ENCODE measurements at regions not wholly inside any gene's neighbourhood (a gene's known extent, or its start where the extent isn't known, plus 50 kb on each side); places are given as distances from the start of the nearest gene placed in this dataset.

DNA sequence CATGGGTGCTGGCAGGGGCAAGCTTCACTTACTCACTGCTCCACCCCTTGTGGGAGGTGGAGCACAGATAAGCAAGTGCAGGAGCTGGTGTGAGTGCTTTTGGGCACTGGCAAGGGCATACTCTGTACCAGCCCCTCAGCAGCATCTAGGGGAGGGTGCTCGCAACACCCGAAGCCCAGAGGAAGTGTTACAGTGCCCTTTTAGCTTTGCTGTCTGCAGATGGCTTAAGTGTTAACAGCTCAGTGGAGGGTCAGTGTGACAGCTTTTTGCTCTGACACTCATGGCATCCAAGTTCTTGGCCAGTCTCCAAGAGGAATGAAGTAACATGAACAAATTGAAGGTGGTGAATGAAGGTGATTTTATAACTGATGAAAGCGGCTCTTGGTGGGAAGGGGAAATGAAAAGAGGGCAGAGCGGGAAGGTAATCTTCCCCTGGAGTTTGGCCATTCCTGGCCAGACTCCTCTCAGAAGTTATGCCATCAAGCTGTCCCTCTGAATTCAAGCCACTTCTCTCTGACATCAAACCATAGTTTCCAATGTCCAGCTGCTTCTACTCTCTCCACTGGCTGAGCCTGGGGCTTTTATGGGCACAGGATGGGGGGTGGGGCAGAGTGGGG lies 862.5 kb downstream of the KCNMA1 start:
- no peak overlapping the region for H2BK12ac ChIP-seq (ENCODE audit: low read length)
- no peak overlapping the region for H3K14ac ChIP-seq (ENCODE audit: low read length)
- H3K23ac ChIP-seq (ENCODE audit: low read length), result no peak overlapping the region

DNA sequence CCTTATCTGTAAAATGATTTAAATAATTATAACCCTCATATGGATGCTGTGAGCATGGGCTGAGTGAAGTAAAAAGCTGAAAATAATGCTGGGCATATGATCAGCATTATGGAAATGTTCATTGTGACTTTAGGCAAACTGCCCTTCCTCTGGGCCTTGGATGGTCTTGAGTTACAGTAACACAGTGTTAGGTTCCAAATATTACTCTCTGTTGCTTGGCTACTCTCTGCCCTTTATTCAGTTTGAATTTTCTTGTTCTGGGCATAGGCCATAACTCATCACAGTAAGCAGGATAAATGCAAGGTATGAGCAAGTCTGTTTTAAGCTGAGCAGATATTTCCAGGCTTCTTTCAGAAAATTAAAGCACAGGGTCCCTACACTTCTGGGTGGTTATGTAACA lies 868.0 kb downstream of the KCNMA1 start:
- Histone ChIP-seq H2AFZ (ENCODE audit: insufficient read depth, low read length, poor library complexity) (no peak overlapping the region), H2AK5ac (ENCODE audit: low read length) (no peak overlapping the region), H3K9ac (ENCODE audit: low read length) (no peak overlapping the region), H3K79me1 (ENCODE audit: low read length) (no peaks in the 10 kb centered on the region), H3K4ac (ENCODE audit: low read depth, low read length) (no peak overlapping the region), H3K4me1 (ENCODE audit: control insufficient read depth in 1 of 2, insufficient read depth in 2 of 2, low read length in 2 of 2) (no peaks in the 10 kb centered on the region), H4K8ac (ENCODE audit: low read depth, low read length) (no peak overlapping the region), H3K79me2 (ENCODE audit: control insufficient read depth, insufficient read depth, low read length, poor library complexity) (no peaks in the 10 kb centered on the region), H3K23ac (ENCODE audit: low read length) (no peak overlapping the region), H3K9me3 (ENCODE audit: insufficient read depth, low read depth, low read length) (no peaks in the 10 kb centered on the region), H3K36me3 (ENCODE audit: control insufficient read depth in 1 of 2, insufficient read depth in 2 of 2, low read length in 2 of 2) (no peaks in the 10 kb centered on the region), H3K4me3 (ENCODE audit: low read depth, low read length) (no peak overlapping the region), H3K18ac (ENCODE audit: low read length) (no peak overlapping the region), H3K4me2 (ENCODE audit: low read length) (no peak overlapping the region), H2BK5ac (ENCODE audit: low read depth, low read length, poor library complexity) (no peak overlapping the region), H4K91ac (ENCODE audit: low read depth, low read length) (no peak overlapping the region), H2BK12ac (ENCODE audit: low read length) (no peak overlapping the region), H3K27ac (ENCODE audit: low read depth, low read length) (no peak overlapping the region), H3K14ac (ENCODE audit: low read length) (no peak overlapping the region), H4K12ac (ENCODE audit: low read depth, low read length) (no peak overlapping the region), H2BK120ac (ENCODE audit: insufficient read depth, low read length, poor library complexity) (no peak overlapping the region), H3K27me3 (ENCODE audit: insufficient read depth, low read length) (no peaks in the 10 kb centered on the region)
- DNase-seq, result no peak

More for the DNA sequence above, 862.5 kb downstream of the KCNMA1 start:
- Histone ChIP-seq H2BK5ac (ENCODE audit: low read depth, low read length, poor library complexity) (no peak overlapping the region), H3K79me1 (ENCODE audit: low read length) (no peaks in the 10 kb centered on the region), H3K27ac (ENCODE audit: low read depth, low read length) (no peak overlapping the region), H3K79me2 (ENCODE audit: control insufficient read depth, insufficient read depth, low read length, poor library complexity) (no peaks in the 10 kb centered on the region), H3K27me3 (ENCODE audit: insufficient read depth, low read length) (no peaks in the 10 kb centered on the region), H3K9ac (ENCODE audit: low read length) (no peak overlapping the region), H2BK120ac (ENCODE audit: insufficient read depth, low read length, poor library complexity) (no peak overlapping the region), H3K4me1 (ENCODE audit: control insufficient read depth in 1 of 2, insufficient read depth in 2 of 2, low read length in 2 of 2) (no peaks in the 10 kb centered on the region), H2AFZ (ENCODE audit: insufficient read depth, low read length, poor library complexity) (no peak overlapping the region), H4K12ac (ENCODE audit: low read depth, low read length) (no peak overlapping the region), H4K8ac (ENCODE audit: low read depth, low read length) (no peak overlapping the region), H3K36me3 (ENCODE audit: control insufficient read depth in 1 of 2, insufficient read depth in 2 of 2, low read length in 2 of 2) (no peaks in the 10 kb centered on the region), H3K18ac (ENCODE audit: low read length) (no peak overlapping the region), H4K91ac (ENCODE audit: low read depth, low read length) (no peak overlapping the region), H3K4me3 (ENCODE audit: low read depth, low read length) (no peak overlapping the region), H2AK5ac (ENCODE audit: low read length) (no peak overlapping the region), H3K4me2 (ENCODE audit: low read length) (no peak overlapping the region), H3K9me3 (ENCODE audit: insufficient read depth, low read depth, low read length) (no peaks in the 10 kb centered on the region), H3K4ac (ENCODE audit: low read depth, low read length) (no peak overlapping the region)
- DNase-seq, result no peak
- no CpG with 5 or more reads among the region's 4 CpGs for WGBS (ENCODE audit: extremely low coverage, insufficient coverage, insufficient read length)

DNA sequence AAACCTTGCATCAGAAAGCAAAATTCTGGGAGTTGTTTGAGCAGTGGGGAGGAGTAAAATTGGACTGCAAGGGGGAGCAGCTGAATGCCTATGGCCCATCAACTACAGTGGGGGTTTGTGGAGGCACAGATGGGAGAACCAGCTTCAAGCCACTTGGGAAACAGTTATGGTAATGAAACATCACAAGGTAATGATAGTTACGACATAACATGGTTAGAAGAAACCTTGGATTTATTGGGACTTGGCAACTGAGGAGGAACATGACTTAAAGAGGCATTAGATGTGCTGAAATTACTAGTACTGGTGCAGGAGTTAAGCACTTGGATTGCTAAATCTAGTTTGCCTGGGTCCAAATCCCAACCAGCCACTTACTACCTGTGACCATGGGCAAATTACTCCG lies 868.4 kb downstream of the KCNMA1 start:
- Histone ChIP-seq H3K14ac (ENCODE audit: low read length) (no peak overlapping the region), H2BK120ac (ENCODE audit: insufficient read depth, low read length, poor library complexity) (no peak overlapping the region), H4K91ac (ENCODE audit: low read depth, low read length) (no peak overlapping the region), H3K4me1 (ENCODE audit: control insufficient read depth in 1 of 2, insufficient read depth in 2 of 2, low read length in 2 of 2) (no peaks in the 10 kb centered on the region), H2AK5ac (ENCODE audit: low read length) (no peak overlapping the region), H3K4ac (ENCODE audit: low read depth, low read length) (no peak overlapping the region), H2BK12ac (ENCODE audit: low read length) (no peak overlapping the region), H3K27ac (ENCODE audit: low read depth, low read length) (no peak overlapping the region), H4K8ac (ENCODE audit: low read depth, low read length) (no peak overlapping the region), H3K9ac (ENCODE audit: low read length) (no peak overlapping the region), H3K23ac (ENCODE audit: low read length) (no peak overlapping the region), H3K79me2 (ENCODE audit: control insufficient read depth, insufficient read depth, low read length, poor library complexity) (no peaks in the 10 kb centered on the region), H3K36me3 (ENCODE audit: control insufficient read depth in 1 of 2, insufficient read depth in 2 of 2, low read length in 2 of 2) (no peaks in the 10 kb centered on the region), H3K4me3 (ENCODE audit: low read depth, low read length) (no peak overlapping the region), H3K9me3 (ENCODE audit: insufficient read depth, low read depth, low read length) (no peaks in the 10 kb centered on the region), H2BK5ac (ENCODE audit: low read depth, low read length, poor library complexity) (no peak overlapping the region), H3K79me1 (ENCODE audit: low read length) (no peaks in the 10 kb centered on the region), H4K12ac (ENCODE audit: low read depth, low read length) (no peak overlapping the region), H2AFZ (ENCODE audit: insufficient read depth, low read length, poor library complexity) (no peak overlapping the region), H3K18ac (ENCODE audit: low read length) (no peak overlapping the region), H3K27me3 (ENCODE audit: insufficient read depth, low read length) (no peaks in the 10 kb centered on the region), H3K4me2 (ENCODE audit: low read length) (no peak overlapping the region)
- no CpG with 5 or more reads among the region's 2 CpGs for WGBS (ENCODE audit: extremely low coverage, insufficient coverage, insufficient read length)
- no peak for DNase-seq

DNA sequence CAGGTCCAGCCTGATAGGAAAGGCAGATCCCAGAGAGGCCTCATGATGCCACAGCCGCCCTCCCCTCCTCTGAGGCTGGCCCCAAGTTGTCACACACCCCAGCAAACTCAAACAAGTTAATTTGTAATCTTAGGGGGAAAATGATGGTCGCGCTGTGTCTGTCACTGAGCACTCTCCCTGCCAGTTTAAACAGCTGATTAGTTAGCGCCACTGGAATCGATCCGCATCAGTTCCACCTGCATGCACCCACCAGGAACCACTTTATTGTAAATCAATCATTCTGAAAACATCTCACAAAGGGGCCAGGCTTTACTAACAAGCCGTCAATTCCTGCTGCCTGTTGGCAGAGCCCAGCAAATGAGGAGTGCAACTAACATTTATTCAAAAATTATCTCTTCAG lies 870.9 kb downstream of the KCNMA1 start:
- H3K4me1 ChIP-seq (ENCODE audit: control insufficient read depth in 1 of 2, insufficient read depth in 2 of 2, low read length in 2 of 2), result no peaks in the 10 kb centered on the region
- H3K4me3 ChIP-seq (ENCODE audit: low read depth, low read length), result no peak overlapping the region
- no peak overlapping the region for H3K4me2 ChIP-seq (ENCODE audit: low read length)
- H3K36me3 ChIP-seq (ENCODE audit: control insufficient read depth in 1 of 2, insufficient read depth in 2 of 2, low read length in 2 of 2), result no peaks in the 10 kb centered on the region
- WGBS (ENCODE audit: extremely low coverage, insufficient coverage, insufficient read length), result no CpG with 5 or more reads among the region's 7 CpGs
- no peak overlapping the region for H3K18ac ChIP-seq (ENCODE audit: low read length)
- no peak overlapping the region for H2BK12ac ChIP-seq (ENCODE audit: low read length)
- no peak overlapping the region for H3K9ac ChIP-seq (ENCODE audit: low read length)
- H3K4ac ChIP-seq (ENCODE audit: low read depth, low read length), result no peak overlapping the region
- H3K27me3 ChIP-seq (ENCODE audit: insufficient read depth, low read length), result no peaks in the 10 kb centered on the region
- H2AK5ac ChIP-seq (ENCODE audit: low read length), result no peak overlapping the region
- no peak overlapping the region for H2BK5ac ChIP-seq (ENCODE audit: low read depth, low read length, poor library complexity)
- no peak overlapping the region for H3K23ac ChIP-seq (ENCODE audit: low read length)
- no peaks in the 10 kb centered on the region for H3K79me1 ChIP-seq (ENCODE audit: low read length)
- H3K79me2 ChIP-seq (ENCODE audit: control insufficient read depth, insufficient read depth, low read length, poor library complexity), result no peaks in the 10 kb centered on the region
- H2BK120ac ChIP-seq (ENCODE audit: insufficient read depth, low read length, poor library complexity), result no peak overlapping the region
- H3K9me3 ChIP-seq (ENCODE audit: insufficient read depth, low read depth, low read length), result no peaks in the 10 kb centered on the region
- no peak overlapping the region for H4K91ac ChIP-seq (ENCODE audit: low read depth, low read length)
- no peak overlapping the region for H4K8ac ChIP-seq (ENCODE audit: low read depth, low read length)
- no peak for DNase-seq
- no peak overlapping the region for H3K27ac ChIP-seq (ENCODE audit: low read depth, low read length)
- no peak overlapping the region for H4K12ac ChIP-seq (ENCODE audit: low read depth, low read length)
- H2AFZ ChIP-seq (ENCODE audit: insufficient read depth, low read length, poor library complexity), result no peak overlapping the region
- H3K14ac ChIP-seq (ENCODE audit: low read length), result no peak overlapping the region

Data from trophoblast cell (in vitro differentiated cells and primary cell).